ENCODE measurements at regions not wholly inside any gene's neighbourhood (a gene's known extent, or its start where the extent isn't known, plus 50 kb on each side); places are given as distances from the start of the nearest gene placed in this dataset.

GRCh38 chr10:61841338-61841875 is 60.1 kb upstream of the ARID5B start:
- DNase-seq (ENCODE audit: low read depth) = no peak

GRCh38 chr10:61842755-61843497 is 58.6 kb upstream of the ARID5B start:
- no peak for DNase-seq (ENCODE audit: low read depth)

GRCh38 chr10:61844116-61844822 is 57.2 kb upstream of the ARID5B start:
- no peak for DNase-seq (ENCODE audit: low read depth)

GRCh38 chr10:61845196-61845949 is 56.1 kb upstream of the ARID5B start:
- DNase-seq (ENCODE audit: low read depth) = no peak

- no peak for DNase-seq (ENCODE audit: low read depth)
Measured at GRCh38 chr10:61845950-61846268, 55.6 kb upstream of the ARID5B start.

GRCh38 chr10:61846370-61847031 is 55.0 kb upstream of the ARID5B start:
- DNase-seq (ENCODE audit: low read depth) = no peak

- no peak for DNase-seq (ENCODE audit: low read depth)
Measured at GRCh38 chr10:61847087-61847486, 54.4 kb upstream of the ARID5B start.

- no peak for DNase-seq (ENCODE audit: low read depth)
Measured at GRCh38 chr10:61847640-61848039, 53.9 kb upstream of the ARID5B start.

GRCh38 chr10:61850376-61850775 is 51.1 kb upstream of the ARID5B start:
- no peak for DNase-seq (ENCODE audit: low read depth)
